ENCODE measurements at regions not wholly inside any gene's neighbourhood (a gene's known extent, or its start where the extent isn't known, plus 50 kb on each side); places are given as distances from the start of the nearest gene placed in this dataset.
"Not testable (repeated sequence)": the region's sequence is repeated elsewhere in the genome, so short reads cannot be mapped to it uniquely, and the experiment has no call there.

DNA sequence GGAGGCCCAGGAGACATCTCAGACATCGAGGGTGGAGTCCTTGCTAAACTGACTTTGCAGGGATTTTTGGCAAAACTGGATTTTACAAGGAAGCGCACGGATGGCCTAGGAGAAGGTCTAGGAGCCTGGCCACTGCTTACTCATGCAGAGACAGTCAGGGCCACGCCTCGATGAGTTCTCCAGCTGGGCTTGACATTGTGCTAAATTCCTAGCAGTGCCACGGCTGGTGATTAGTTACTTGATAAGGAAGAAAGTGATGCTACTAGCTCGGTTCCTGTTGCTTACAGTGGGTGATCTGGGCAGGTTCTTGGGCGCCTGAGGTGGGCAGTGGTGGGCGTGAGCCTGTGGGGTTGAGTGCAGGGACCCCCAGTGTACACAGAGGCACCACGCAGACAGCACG, 143.4 kb downstream of the SOX1 start:
- intact Hi-C loops (cut with DNase I): no loop called here
- no peak for ATAC-seq
- DNase-seq (ENCODE audit: low spot score): no peak

DNA sequence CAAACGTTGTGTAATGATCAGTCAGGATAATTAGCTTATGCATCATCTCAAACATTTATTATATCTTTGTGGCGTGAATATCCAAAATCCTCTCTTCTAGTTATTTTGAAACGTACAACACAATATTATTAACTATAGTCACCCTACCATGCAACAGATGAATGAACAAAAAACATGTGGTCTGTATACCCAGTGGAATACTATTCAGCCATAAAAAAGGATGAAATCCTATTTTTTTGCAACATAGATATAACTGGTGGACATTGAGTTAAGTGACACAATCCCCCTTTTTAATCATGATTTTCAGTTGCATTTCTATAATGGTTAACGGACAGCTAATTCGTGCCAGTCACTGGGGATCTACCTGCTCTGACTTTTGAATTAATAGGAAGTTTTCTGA, 145.6 kb downstream of the SOX1 start:
- DNase-seq (ENCODE audit: low spot score) (no peak), ATAC-seq (no peak)
- intact Hi-C loops (cut with DNase I): no loop called here

DNA sequence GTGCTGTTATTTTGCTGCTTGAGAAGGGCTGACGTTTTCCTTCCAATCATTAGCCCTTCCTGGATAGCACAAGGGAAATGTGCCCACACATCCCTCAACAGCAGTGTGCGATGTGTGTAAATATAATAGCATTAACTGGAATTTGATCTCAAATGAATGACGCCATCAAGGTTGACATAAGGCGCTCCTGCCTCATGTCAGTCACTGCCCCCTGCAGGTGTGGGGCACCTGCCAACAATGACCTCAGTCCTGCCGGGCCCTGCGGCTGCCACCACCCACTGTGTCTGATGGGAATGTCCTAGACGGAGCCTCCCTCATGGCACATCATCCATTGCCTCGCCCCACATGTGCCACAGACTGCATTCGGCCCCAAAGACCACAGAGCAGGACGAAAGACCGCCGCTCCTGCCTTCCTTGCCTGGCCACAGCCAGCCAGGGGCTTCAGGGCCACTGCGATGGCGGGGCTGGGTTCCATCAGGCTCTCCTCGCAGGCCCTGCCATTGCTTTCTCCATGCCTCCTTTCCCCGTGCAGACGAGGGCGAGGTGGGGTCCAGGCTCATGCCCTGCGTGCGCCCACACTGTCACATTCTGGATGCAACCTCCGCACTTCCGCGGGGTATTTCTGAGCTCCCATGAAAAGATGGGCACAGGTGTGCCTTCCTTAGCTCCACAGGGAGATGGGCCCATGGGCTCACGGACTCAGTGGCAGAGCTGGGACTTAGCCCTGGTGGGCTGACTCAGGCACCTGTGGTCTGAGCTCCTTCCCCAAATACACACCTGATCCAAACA, 146.7 kb downstream of the SOX1 start:
- intact Hi-C loops (cut with DNase I): no loop called here
- no peak for ATAC-seq

DNA sequence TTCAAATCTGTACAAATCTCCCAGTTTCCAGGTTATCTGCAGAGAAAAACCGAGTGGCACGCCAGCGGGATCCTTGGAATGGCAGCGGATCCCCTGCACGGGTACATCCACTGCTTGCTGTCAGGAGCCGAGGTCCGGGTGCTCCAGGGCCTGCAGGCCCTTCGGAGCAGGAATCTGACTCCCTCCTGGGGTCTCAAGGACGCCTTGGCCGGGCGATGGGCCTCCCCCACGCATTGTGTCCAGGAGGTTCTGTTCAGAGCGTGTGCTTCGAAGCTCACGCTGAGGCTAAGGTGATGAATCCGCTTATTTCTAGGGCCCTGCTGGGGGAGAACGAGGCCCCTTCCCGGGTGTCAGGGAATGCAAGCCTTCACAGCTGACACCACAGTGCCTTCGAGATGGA, 148.9 kb downstream of the SOX1 start:
- DNase-seq (ENCODE audit: low spot score) (no peak), ATAC-seq (no peak)
- intact Hi-C loops (cut with DNase I): no loop called here

More for the DNA sequence above, 146.7 kb downstream of the SOX1 start:
- DNase-seq (ENCODE audit: low spot score): no peak

DNA sequence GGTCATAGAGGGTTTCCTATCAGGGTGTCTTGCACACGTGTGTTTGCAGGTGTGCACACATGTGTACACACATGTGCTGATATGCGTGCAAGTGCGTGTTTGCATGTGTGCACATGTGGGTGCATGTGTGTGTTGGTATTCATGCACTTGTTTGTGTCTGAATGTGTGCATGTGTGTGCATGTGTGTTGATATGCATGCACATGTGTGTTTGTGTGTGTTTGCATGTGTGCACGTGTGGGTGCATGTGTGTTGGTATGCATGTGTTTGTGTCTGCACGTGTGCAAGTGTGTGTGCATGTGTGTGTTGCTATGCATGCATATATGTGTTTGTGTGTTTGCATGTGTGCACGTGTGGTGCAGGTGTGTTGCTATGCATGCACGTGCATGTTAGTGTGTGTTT, 150.5 kb downstream of the SOX1 start:
- intact Hi-C loops (cut with DNase I): no loop called here
- DNase-seq (ENCODE audit: low spot score) (no peak), ATAC-seq (no peak)

DNA sequence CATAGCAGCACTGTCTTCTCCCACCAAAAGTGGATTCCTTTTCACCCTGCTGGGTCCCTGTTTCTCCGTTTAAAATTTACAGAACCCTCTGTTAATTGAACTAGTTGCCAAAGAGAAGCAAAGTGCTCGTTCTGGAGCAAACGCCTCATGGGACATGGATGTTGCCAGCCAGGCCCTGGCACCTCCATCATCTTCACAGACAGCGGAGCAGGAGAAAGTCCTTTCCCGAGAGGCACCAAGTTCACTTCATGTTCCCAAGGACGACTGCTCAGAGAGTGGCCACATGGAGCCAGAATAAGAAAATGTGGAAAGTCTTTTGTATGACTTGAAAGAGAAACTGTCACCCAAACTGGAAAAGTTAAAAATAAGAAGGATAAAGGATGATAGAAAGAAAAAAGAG, 151.5 kb downstream of the SOX1 start:
- DNase-seq (ENCODE audit: low spot score): no peak
- intact Hi-C loops (cut with DNase I): no loop called here
- ATAC-seq: no peak

DNA sequence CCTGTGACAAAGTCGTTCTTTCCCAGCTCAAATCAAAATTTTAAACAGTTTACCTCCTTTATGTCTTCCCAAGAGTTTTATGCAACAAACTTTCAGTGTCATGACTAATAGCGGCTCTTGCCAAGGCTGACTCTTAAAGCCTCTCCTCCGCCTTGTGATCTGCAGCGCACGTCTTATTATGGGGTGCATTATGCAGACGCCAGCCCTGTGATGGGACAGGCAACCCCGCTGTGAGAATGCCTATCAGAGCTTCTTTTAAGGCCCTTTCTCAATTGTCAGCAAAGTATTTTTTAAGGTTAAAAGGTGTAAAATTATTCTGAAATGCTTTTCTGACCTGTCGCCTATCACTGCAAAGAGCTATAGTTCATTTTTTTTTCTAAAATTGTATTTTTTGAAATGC, 152.8 kb downstream of the SOX1 start:
- ATAC-seq (no peak), DNase-seq (ENCODE audit: low spot score) (no peak)
- intact Hi-C loops (cut with DNase I): no loop called here

DNA sequence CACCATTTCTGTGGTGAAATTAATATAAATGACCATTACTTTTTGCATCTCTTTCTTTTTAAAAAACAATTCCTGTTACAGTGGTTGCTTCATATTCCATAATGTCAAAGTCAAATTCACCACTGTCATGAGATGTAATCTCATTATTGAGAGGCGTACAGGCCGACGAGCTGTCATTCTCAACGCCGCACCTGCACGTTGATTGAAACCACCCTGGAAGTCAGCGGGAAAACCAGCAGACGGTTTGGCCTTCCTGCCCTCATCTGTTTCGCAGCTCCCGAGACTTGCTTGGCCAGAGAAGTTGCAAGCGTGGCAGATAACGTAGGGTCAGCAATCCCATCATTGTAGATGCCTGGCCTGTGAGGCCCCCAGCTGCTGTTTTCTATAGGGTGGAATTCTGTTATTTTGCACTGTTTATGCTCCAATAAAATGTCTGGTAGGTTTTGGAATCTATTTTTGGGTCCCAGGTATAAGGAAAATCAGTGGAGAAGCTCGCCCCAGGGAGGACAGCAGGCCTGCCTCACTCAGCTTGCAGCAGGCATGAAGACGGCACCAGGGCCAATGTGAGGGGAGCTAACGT, 153.4 kb downstream of the SOX1 start:
- DNase-seq (ENCODE audit: low spot score): no peak
- no peak for ATAC-seq
- intact Hi-C loops (cut with DNase I): no loop called here

DNA sequence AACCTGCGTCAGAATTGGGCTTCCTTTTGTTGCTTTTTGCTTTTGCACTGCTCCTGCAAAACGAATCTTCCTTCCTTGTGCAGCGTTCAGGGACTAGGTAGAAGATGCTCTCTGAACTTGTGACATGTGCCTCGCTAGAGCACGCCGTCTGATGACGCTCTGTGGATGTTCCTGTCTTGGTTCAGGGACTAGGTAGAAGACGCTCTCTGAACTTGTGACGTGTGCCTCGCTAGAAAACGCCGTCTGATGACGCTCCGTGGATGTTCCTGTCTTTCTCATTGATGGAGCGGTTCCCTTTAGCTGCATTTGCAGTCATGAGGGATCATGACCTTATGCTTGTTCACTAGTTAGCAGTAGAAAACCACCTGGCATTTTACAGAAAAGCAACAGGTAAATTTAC, 154.0 kb downstream of the SOX1 start:
- intact Hi-C loops (cut with DNase I): no loop called here
- ATAC-seq: no peak
- DNase-seq (ENCODE audit: low spot score): no peak

DNA sequence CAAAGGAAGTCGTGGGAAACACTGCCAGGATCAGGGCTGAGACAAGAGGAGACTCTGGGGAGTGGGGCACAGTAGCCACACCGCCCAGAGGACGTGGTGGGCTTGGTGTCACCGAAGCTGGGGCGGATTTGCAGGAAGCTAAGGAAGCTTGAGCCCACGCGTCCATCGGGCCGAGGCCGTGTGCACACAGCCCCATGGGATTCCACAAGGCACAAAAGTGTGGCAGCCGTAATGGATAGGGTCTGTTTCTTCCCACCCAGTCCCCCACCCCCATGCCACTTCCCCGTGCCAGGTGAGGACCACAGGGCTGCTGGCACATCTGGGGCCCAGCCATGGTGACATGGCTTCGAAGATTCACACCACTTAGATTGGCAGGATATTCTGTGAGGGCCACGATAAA, 153.2 kb upstream of the SPACA7 start:
- ATAC-seq (no peak), DNase-seq (ENCODE audit: low spot score) (no peak)
- intact Hi-C loops (cut with DNase I): no loop called here

DNA sequence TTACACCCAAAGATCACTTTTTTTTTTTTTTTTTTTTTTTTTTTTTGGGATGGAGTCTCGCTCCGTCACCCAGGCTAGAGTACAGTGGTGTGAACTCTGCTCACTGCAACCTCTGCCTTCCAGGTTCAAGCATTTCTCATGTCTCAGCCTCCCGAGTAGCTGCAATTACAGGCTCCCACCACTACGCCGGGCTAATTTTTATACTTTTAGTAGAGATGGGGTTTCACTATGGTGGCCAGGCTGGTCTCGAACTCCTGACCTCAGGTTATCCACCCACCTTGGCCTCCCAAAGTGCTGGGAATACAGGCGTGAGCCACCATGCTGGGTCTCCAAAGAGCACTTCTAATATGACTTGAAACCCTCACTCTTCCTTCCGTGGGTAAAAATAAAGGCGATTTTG, 152.2 kb upstream of the SPACA7 start:
- DNase-seq (ENCODE audit: low spot score); ATAC-seq; intact Hi-C loops (cut with DNase I): not testable (repeated sequence)

DNA sequence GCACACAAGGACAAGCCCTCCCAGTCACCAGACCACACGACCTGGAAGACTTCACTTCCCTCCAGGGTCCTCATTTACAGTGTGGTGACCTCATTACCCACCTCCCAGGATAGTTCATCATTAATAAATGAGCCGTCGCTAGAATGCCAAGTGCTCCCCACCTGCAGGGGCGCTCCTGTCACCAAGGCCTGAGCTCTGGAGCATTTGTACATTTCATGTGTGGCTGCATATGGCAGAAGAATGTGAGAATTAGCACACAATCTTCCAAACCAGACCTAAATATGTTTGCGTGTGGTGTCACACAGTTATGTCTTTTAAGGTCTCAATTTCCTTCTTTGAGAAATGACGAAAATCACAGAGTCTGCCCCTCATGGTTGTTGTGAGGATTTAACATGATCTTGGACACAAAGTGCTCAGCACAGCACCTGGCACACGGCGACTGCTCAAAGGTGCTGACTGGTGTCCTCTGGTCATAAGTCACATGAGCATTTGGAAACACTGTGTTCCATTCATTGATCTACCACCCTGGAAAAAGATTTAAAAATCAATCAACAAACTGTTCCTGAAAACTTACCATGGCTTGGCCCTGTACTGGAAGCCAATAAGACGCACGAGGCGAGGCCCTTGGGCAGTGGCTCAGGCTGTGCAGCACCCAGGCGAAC, 150.6 kb upstream of the SPACA7 start:
- intact Hi-C loops (cut with DNase I): no loop called here
- ATAC-seq (no peak), DNase-seq (ENCODE audit: low spot score) (no peak)

DNA sequence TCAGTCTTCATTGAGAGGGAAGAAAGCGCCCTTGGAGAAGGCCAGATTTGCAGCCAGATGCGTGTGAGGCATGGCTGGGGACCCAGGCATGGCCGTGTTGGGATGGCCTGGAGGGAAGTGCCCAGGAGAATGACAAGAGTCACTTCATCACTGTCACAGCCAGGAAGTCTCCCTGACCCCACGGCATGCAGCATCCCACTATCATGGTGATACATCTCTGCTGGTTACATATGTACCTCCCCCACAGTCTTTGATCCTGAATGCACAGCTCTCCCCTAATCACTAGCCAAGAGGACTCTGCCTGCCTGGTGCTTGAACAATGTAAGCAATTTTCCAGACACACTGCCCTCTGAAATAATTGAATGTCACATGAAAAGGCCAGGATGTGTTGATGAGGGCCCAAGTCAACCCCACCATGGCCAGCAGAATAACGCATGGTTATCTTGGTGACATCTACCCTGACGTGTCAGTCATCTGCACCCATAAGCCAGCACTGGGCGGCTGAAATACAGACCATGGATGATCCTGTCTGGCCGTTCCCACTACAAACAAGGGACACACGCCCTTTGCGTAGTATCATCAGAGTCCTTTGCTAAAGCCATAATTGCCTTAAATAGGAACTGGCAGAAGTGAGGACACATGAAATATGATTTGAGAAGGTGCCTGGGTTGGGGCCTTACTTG, 149.7 kb upstream of the SPACA7 start:
- no peak for ATAC-seq
- DNase-seq (ENCODE audit: low spot score): peak; percentile 28
- intact Hi-C loops (cut with DNase I): no loop called here

DNA sequence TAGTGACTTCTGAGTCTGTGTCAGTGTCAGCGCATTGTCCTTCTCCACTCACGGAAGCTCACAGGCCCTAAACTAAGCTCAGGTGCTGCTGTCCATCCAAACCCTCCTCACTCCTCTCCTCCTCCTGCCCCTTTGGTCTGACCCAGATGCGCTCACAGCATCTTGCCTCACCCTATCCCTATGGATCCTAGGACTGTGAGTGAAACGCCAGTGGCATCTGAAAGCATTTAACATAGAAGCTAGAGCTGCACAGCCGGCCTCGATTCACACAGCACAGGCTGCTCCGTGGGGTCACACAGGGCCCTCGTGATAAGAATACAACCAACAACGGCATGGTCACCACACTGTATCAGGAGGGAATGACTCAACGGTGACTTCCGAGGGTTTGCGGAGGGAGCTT, 149.1 kb upstream of the SPACA7 start:
- DNase-seq (ENCODE audit: low spot score) (peak; percentile 21), ATAC-seq (no peak)

DNA sequence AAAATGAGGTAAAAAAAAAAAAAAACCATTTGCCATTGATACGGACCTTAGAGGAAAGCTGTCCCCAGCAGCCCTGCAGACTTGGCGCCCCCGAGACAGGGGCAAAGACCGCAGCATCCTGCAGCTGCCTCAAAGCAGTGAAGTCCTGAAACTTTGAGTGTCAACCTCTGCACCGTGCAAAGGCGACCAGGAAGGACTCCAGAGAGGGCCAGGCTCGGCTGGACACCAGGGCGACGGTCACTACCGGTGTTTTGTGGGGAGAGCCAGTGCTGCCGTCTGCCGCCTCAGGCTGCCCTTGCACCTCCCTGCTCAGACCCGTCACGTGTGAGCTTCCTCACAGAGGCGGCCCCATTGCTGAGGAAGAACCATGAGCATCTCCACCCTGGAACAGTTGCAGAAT, 146.7 kb upstream of the SPACA7 start:
- ATAC-seq: no peak
- DNase-seq (ENCODE audit: low spot score): peak; percentile 38
- intact Hi-C loops (cut with DNase I): no loop called here

More for the DNA sequence above, 149.1 kb upstream of the SPACA7 start:
- intact Hi-C loops (cut with DNase I): no loop called here

DNA sequence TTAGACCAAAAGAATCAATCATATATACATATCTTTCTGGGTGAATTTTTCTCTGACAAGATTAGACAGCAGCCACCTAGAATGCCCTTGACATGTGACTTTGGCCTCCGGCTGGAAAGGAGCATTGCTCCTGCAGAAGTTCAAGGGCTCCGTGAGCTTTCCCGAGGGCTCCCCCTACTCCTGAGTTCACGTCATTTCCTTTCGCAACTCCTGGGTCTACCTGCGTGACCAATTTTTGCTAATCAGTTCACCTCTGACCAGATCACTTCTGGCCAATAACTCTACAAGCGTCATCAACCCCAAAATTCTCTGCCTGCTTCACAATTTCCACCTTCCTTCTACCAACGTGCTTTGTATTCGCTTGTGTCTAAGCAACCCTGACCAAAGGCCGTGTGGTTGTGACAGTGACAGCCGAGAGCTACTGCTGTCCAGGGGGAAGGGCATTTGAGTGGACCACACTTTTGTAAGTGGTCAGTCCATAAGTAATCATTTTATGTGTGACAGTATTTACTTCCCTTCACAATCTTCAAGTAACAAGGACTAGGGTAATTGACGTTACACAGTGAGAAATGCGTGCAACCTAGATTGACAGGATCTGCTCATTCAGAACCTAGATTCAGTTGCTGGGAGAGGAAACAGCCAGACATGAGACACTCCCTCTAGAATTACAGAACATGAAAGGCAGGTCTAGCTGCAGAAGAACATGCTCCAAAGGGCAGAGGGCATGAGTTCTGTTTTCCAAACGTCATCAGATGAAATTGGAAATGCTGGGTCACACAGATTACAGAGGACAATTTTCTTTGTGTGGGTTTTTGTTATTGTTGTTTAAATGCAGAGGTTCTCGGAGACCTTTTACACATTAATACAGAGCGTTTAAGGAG, 145.9 kb upstream of the SPACA7 start:
- peak; percentile 3 for DNase-seq (ENCODE audit: low spot score)
- no peak for ATAC-seq
- intact Hi-C loops (cut with DNase I): no loop called here

DNA sequence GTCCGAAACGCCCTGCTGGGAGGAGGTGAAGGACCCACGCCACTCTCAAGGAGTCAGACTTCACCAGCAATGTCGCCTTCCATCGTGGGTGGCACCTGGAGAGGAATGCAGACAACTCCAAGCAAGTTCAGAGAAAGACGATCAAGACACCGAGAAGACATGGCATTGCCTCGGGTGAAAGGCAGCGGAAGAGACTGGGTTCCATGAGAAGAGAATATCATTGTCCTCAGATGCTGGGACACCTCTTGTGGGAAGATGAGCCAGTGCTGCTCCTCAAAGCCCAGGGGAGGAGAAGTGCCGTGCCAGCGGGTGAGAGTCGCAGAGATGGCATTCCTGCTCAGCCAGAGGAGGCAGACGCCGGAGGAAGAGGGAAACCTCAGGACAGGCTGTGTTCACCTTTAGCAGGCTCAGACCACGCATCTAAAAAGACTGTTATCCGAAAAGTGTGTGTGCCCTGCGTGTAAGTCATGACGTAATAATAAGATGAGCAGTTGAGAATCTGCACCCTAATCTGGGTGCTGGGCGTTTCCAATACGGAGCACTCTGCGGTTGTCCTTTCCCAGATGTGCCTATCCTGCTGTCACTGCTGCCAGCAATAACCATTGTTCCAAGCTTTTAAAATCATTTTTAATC, 144.6 kb upstream of the SPACA7 start:
- intact Hi-C loops (cut with DNase I): no loop called here
- ATAC-seq (no peak), DNase-seq (ENCODE audit: low spot score) (peak; percentile 18)

DNA sequence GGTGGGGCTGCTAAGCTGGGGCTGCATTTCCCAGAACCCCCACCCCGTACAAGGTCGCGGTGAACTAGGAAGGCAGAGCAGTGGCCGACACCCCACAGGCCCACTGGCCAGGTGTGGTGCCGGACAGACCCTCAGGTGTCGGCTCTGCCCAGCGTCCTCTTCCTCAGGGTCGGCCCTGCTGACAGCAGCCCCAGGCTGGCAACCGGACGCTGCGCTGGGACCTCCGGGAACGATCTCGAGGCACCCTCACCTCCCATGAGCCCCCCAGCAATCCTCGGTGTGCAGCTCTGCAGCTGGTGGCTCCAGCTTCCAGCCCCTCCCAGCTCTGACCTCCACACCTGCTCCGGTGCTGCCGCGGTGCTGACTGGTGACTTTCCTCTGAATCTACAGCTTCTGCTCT, 142.9 kb upstream of the SPACA7 start:
- DNase-seq (ENCODE audit: low spot score) (peak; percentile 34), ATAC-seq (no peak)
- intact Hi-C loops (cut with DNase I): no loop called here

DNA sequence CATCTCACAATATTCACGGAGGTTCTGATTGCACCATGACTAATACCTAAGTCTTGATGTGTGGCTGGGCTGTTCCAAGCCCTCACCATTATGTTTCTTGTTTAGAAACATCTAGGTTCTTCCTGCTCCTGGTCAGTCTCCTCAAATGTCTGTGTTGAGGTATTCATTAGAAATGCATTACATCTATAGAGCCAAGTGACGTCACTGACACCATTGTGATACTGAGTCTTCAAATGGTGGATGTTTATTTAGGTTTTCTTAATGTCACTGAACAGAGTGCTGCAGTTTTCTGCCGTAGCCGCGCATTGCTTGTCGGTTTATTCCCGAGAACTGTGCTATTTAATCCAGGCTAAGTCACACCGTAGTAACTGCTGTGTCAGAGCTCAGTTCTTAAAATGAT, 142.4 kb upstream of the SPACA7 start:
- ATAC-seq (no peak), DNase-seq (ENCODE audit: low spot score) (peak; percentile 8)
- intact Hi-C loops (cut with DNase I): no loop called here

Measured in sciatic nerve (tissue), 2 donors.